SK-N-SH (cell line): ENCODE measurements at regions not wholly inside any gene's neighbourhood (a gene's known extent, or its start where the extent isn't known, plus 50 kb on each side); places are given as distances from the start of the nearest gene placed in this dataset.
"Not testable (repeated sequence)": the region's sequence is repeated elsewhere in the genome, so short reads cannot be mapped to it uniquely, and the experiment has no call there.

ENCODE experiments used
- CTCF ChIP-seq: fragments of 200-600 bp; sonication (generic); IDR thresholded peaks from 2 replicates; pipeline ENCODE4 v1.6.1; 2017; ENCODE audit warnings: antibody characterized with exemption, mild to moderate bottlenecking, moderate library complexity
- ELF1 ChIP-seq: IDR thresholded peaks from 2 replicates; pipeline ENCODE4 v1.4.0; 2012
- EP300 ChIP-seq, 2 experiments: IDR thresholded peaks; 2 replicates each; pipeline versions ENCODE4 v1.4.0 to v1.6.1; 2012; ENCODE audit warnings: borderline replicate concordance in 1 of 2, low read depth in 1 of 2, low read length in 1 of 2
- FOXJ3 ChIP-seq: sonication (generic); formaldehyde crosslinking; IDR thresholded peaks from 2 replicates; pipeline ENCODE4 v1.5.1; 2020; ENCODE audit warnings: mild to moderate bottlenecking, missing genetic modification reagents
- MAX ChIP-seq: IDR thresholded peaks from 2 replicates; pipeline ENCODE4 v1.4.0; 2012; ENCODE audit warnings: low read depth
- PBX3 ChIP-seq: IDR thresholded peaks from 2 replicates; pipeline ENCODE4; 2012
- POLR2AphosphoS5 ChIP-seq: IDR thresholded peaks from 2 replicates; pipeline ENCODE4 v1.6.1; 2012; ENCODE audit warnings: low read depth, low read length
- SMC3 ChIP-seq: IDR thresholded peaks from 2 replicates; pipeline ENCODE4 v1.6.1; 2012; ENCODE audit warnings: low read depth, low read length, improper control_type of control experiment
- TAF1 ChIP-seq: IDR thresholded peaks from 2 replicates; pipeline ENCODE4 v1.6.1; 2012; ENCODE audit warnings: low read depth, mild to moderate bottlenecking, low read length, moderate library complexity, borderline replicate concordance
- YY1 ChIP-seq: IDR thresholded peaks from 2 replicates; pipeline ENCODE4 v1.4.0; 2012; ENCODE audit warnings: low read depth, mild to moderate bottlenecking
- TF ChIP-seq, protein P1 (sequence below): IDR thresholded peaks from 2 replicates; pipeline ENCODE4 v1.4.0; 2012; ENCODE audit warnings: low read depth, borderline replicate concordance
- TF ChIP-seq, protein P2 (sequence below): IDR thresholded peaks from 2 replicates; pipeline ENCODE4 v1.6.1; 2012; ENCODE audit warnings: mild to moderate bottlenecking, low read depth, low read length, moderate library complexity
- TF ChIP-seq, protein P3 (sequence below): fragments of 150-350 bp; IDR thresholded peaks from 2 replicates; pipeline ENCODE4 v1.6.1; 2017; ENCODE audit warnings: antibody characterized with exemption, low read length, low read depth, borderline replicate concordance

DNA sequence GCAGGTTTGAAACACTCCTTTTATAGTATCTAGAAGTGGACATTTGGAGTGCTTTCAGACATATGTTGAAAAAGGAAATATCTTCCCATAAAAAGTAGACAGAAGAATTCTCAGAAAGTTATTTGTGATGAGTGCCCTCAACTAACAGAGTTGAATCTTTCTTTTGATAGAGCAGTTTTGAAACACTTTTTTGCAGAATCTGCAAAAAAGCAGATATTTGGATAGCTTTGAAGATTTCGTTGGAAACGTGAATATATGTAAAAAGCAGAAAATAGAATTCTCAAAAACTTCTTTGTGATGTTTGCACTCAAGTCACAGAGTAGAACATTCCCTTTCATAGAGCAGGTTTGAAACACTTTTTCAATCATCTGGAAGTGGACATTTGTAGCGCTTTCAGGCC lies 676.4 kb upstream of the ZNF337 start:
- TF ChIP-seq CTCF; TAF1; PBX3; EP300 (IDR thresholded peaks at IDR 0.05; ENCODE audit: borderline replicate concordance in 1 of 2, low read depth in 1 of 2, low read length in 1 of 2); FOXJ3 (CRISPR knock-in tag); YY1; MAX; ELF1; POLR2AphosphoS5; SMC3: not testable (repeated sequence)
- TF ChIP-seq, protein P1, sequence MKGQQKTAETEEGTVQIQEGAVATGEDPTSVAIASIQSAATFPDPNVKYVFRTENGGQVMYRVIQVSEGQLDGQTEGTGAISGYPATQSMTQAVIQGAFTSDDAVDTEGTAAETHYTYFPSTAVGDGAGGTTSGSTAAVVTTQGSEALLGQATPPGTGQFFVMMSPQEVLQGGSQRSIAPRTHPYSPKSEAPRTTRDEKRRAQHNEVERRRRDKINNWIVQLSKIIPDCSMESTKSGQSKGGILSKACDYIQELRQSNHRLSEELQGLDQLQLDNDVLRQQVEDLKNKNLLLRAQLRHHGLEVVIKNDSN: not testable (repeated sequence)
- TF ChIP-seq, protein P2, sequence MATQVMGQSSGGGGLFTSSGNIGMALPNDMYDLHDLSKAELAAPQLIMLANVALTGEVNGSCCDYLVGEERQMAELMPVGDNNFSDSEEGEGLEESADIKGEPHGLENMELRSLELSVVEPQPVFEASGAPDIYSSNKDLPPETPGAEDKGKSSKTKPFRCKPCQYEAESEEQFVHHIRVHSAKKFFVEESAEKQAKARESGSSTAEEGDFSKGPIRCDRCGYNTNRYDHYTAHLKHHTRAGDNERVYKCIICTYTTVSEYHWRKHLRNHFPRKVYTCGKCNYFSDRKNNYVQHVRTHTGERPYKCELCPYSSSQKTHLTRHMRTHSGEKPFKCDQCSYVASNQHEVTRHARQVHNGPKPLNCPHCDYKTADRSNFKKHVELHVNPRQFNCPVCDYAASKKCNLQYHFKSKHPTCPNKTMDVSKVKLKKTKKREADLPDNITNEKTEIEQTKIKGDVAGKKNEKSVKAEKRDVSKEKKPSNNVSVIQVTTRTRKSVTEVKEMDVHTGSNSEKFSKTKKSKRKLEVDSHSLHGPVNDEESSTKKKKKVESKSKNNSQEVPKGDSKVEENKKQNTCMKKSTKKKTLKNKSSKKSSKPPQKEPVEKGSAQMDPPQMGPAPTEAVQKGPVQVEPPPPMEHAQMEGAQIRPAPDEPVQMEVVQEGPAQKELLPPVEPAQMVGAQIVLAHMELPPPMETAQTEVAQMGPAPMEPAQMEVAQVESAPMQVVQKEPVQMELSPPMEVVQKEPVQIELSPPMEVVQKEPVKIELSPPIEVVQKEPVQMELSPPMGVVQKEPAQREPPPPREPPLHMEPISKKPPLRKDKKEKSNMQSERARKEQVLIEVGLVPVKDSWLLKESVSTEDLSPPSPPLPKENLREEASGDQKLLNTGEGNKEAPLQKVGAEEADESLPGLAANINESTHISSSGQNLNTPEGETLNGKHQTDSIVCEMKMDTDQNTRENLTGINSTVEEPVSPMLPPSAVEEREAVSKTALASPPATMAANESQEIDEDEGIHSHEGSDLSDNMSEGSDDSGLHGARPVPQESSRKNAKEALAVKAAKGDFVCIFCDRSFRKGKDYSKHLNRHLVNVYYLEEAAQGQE: not testable (repeated sequence)
- TF ChIP-seq, protein P3, sequence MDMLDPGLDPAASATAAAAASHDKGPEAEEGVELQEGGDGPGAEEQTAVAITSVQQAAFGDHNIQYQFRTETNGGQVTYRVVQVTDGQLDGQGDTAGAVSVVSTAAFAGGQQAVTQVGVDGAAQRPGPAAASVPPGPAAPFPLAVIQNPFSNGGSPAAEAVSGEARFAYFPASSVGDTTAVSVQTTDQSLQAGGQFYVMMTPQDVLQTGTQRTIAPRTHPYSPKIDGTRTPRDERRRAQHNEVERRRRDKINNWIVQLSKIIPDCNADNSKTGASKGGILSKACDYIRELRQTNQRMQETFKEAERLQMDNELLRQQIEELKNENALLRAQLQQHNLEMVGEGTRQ: not testable (repeated sequence)
